HL-60/S4 treated with retinoic acid at 250 ng/mL for 4 days and 3 days (cell line): ENCODE measurements at regions not wholly inside any gene's neighbourhood (a gene's known extent, or its start where the extent isn't known, plus 50 kb on each side); places are given as distances from the start of the nearest gene placed in this dataset.

Source experiments
- in situ Hi-C: fragments of 300-500 bp; cut with MboI; formaldehyde crosslinking; loops from 2 replicates; pipeline ENCODE4 v1.7.0; 2022; ENCODE audit warnings: low sequenced_read_pairs

DNA sequence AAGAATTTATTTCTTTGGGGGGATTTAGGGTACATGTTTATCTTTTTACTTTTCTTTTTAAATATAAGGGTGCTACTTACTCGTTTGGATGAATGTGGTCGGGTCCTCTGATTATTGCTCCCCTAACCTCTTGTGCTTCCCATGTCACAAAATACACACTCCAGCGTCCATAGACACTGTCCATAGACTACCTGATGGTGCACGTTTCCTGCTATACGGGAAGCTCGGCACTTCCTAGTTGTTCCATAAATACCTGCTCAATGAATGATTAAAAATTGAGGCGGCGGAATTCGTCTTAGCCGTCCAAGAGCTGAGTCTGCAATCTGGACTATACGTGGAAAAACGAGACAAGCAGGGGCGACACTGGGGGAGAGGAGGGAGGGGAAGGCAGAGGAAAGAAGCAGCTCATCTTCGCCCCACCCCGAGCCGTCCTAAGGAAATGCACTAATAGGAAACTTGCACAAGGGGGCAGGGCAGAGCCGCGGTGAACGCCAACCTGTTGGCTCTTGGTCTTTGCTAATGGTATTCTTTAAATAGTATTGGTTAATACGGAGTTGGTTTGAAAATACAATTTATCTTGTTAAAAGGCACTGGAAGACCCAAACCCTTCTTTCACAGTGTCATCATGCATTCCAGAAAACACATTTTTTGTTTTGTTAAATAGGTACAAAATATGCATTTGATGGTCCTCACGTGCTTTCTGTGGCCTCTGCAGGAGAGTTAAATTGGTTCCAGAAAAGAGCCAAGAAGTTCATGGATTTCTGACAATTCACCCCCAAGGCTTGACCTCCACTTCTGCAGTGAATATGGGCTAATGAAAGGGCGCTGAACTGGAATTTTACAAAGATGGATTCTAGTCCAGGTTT, 73.0 kb upstream of the KCTD1 start:
- in situ Hi-C loops = loop anchor here (25.0 kb wide), 2 partner anchors 341 to 966 kb away; no protein-coding TSS in a partner anchor

DNA sequence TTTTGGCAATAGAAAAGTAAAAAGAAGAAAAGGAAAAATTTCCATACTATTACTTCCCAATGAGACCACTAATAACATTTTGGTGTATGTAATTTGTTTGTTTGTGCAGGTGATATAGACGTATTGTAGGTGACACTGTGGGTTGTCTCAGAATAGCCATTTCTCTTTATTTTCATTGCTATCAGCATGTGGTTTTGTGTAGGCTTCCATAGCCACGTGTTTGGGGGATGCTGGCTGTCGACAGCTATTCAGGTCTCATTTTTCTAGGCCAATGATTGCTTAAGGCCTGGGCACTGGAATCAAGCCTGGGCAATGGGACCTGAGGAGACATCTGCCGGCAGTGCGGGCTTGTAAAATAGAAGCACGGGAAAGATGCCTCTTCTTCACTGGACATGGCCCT, 71.0 kb upstream of the KCTD1 start:
- in situ Hi-C loops = loop anchor here (25.0 kb wide), 2 partner anchors 343 to 968 kb away; no protein-coding TSS in a partner anchor

DNA sequence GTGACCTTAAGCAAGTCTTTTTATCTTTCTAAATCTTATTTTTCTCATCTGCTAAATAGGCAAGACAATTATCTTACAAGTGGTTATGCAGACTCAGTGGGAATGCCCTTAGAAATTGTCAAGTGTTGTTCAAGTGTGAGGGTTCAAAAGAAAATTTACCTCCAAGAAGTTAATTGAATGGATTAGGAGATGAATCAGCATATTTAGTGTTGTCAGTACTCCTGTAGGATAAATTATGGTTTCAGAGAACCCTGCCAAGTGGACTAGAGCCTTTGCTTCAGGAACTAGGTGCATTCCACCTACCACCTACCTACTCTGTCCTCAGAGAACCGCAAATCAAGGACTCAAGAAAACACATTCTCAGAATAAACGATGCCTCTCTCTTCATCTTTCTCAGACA, 69.8 kb upstream of the KCTD1 start:
- in situ Hi-C loops = loop anchor here (25.0 kb wide), 2 partner anchors 344 to 969 kb away; no protein-coding TSS in a partner anchor

DNA sequence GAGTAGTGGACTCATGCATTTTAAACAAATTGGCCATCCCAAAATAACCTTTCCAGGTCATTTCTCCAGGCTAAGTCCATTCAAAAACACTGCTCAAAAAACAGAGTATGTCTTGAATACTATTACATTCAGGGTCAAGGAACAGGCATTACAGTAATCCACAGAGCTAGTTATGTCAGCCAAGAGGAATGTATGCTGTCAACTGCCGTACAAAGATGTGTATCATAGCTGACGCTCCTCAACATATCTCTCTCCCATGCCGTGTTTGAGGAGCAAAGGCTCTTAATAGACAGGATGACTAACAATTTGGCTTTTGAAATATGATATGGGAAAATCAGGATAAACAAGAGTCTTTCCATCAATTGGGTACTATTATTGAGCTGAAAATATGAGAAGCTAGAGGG, 68.8 kb upstream of the KCTD1 start:
- in situ Hi-C loops = loop anchor here (25.0 kb wide), 2 partner anchors 345 to 970 kb away; no protein-coding TSS in a partner anchor

DNA sequence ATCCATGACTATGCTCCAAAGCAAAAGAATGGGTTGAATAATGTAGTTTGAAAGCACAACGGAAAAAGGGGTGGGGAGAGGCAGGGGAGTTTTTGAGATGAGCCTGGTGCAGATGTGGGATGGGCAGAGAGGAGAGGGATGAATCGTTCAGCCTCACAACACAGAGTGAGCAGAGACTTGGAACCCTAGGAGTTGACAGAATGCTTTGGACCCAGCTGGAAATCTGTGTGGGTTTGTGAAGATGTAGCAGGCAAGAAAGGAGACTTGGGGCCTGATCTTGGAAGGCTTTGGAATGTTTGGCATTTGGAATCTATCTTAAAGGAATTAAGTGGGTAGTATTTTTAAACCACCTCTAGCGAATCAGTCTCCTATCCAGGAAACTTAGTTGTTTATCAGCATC, 66.0 kb upstream of the KCTD1 start:
- in situ Hi-C loops = loop anchor here (25.0 kb wide), 2 partner anchors 348 to 973 kb away; no protein-coding TSS in a partner anchor
